ENCODE measurements at regions not wholly inside any gene's neighbourhood (a gene's known extent, or its start where the extent isn't known, plus 50 kb on each side); places are given as distances from the start of the nearest gene placed in this dataset.

DNA sequence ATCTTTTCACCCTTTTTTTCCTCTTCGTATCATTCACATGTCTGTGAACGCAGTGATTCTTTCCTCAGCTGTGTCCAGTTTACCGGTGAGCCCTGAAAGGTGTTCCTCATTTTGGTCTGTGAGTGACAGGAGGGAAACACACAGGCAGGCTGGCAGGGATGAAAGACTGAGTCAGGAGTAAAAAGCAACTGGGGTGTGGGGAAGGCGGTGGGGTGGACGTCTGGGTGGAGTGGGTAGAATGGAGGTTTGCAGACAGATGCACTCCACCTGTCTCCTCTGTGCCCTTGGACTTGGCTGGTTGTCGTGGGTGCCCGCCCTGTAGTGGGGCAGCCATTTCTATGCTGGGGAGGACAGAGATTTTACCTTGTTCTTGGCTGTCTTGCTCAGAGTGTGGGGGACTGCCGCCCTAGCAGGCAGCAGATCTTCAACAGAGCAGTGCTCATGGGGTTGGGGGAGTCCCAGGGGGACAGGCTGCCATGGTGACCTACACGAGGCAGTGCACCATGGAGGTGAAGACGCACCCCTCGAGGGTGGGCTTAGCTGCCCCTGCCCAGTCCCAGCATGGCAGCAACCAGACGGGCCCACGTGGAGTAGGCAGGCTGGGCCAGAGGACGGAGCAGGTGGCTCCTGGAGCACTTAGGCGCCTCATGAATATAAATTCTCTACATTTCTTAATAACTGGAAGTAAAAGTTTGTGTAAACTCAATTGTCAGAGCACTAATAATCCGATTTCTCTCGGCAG is 603.7 kb downstream of the TBC1D22A start:
- in situ Hi-C loops (cut with HindIII; ENCODE audit: low sequenced_read_pairs) = no loop called here
- TF ChIP-seq, protein P1, sequence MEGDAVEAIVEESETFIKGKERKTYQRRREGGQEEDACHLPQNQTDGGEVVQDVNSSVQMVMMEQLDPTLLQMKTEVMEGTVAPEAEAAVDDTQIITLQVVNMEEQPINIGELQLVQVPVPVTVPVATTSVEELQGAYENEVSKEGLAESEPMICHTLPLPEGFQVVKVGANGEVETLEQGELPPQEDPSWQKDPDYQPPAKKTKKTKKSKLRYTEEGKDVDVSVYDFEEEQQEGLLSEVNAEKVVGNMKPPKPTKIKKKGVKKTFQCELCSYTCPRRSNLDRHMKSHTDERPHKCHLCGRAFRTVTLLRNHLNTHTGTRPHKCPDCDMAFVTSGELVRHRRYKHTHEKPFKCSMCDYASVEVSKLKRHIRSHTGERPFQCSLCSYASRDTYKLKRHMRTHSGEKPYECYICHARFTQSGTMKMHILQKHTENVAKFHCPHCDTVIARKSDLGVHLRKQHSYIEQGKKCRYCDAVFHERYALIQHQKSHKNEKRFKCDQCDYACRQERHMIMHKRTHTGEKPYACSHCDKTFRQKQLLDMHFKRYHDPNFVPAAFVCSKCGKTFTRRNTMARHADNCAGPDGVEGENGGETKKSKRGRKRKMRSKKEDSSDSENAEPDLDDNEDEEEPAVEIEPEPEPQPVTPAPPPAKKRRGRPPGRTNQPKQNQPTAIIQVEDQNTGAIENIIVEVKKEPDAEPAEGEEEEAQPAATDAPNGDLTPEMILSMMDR (IDR thresholded peaks at IDR 0.05; ENCODE audit: low read depth, low read length, missing control alignments) = no peak
- DNase-seq (ENCODE audit: low read depth) = no peak
- no peak overlapping the region for H3K4me3 ChIP-seq (ENCODE audit: low read depth, low read length)

DNA sequence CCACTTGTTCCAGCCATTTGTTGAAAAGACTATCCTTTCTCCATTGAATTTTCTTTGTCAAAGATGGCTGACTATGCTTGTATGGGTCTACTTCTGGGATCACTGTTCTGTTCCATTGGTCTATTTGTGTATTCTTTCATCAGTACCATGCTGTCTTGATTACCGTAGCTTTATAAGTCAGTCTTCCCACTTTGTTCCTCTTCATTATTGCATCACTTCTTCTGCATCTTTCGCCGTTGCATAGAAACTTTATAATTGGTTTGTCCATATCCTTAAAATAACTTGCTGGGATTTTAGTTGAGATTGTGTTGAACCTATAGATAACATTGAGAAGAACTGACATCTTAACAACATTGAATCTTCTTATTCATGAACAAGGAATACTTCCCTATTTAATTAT is 598.8 kb downstream of the TBC1D22A start:
- H3K4me3 ChIP-seq (ENCODE audit: low read depth, low read length) = no peak overlapping the region
- no peak for DNase-seq (ENCODE audit: low read depth)
- TF ChIP-seq, protein P1 (IDR thresholded peaks at IDR 0.05; ENCODE audit: low read depth, low read length, missing control alignments) = no peak
- in situ Hi-C loops (cut with HindIII; ENCODE audit: low sequenced_read_pairs) = loop anchor here (5.0 kb wide), 1 partner anchor 104 kb away; no protein-coding TSS in a partner anchor

DNA sequence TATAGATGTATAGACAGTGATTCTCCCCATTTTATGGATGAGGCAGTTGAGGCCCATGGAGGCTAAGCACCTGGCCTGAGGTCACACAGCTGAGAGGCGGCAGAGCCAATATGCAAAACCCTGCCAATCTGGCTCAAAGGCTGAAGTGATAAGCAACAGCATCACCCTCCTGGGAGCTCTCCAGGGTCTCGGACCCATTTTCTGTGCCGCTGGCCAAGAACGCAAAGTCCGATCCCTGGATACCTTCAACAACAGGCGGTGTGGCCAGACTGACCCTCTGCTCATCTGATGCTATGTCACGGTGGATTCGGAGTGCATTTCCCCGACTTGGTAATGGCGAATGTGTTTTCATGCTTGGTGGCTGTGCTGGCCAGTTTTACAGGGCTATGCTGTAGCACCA is 595.0 kb downstream of the TBC1D22A start:
- TF ChIP-seq, protein P1 (IDR thresholded peaks at IDR 0.05; ENCODE audit: low read depth, low read length, missing control alignments) = no peak
- DNase-seq (ENCODE audit: low read depth) = no peak
- no peak overlapping the region for H3K4me3 ChIP-seq (ENCODE audit: low read depth, low read length)
- in situ Hi-C loops (cut with HindIII; ENCODE audit: low sequenced_read_pairs) = no loop called here

DNA sequence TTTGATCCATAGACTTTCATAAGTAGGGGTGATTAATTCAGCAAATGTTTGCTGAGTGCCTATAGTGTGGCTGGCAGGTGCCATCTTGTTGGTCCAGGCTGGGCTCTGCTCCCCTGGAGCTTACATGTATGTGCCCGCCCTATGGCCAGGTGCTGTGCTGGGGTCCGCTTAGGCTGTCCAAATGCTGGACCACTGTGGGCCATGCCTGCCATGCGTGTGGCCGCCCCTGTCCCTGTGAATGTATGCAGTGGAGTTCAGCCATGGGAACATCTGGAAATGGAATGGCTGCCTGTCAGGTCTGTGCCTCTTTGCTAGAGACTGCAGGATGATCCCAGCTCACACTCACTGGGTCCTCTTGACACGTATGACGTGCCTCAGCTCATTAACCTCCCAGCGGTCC is 594.6 kb downstream of the TBC1D22A start:
- TF ChIP-seq, protein P1 (IDR thresholded peaks at IDR 0.05; ENCODE audit: low read depth, low read length, missing control alignments) = no peak
- DNase-seq (ENCODE audit: low read depth) = no peak
- in situ Hi-C loops (cut with HindIII; ENCODE audit: low sequenced_read_pairs) = no loop called here

DNA sequence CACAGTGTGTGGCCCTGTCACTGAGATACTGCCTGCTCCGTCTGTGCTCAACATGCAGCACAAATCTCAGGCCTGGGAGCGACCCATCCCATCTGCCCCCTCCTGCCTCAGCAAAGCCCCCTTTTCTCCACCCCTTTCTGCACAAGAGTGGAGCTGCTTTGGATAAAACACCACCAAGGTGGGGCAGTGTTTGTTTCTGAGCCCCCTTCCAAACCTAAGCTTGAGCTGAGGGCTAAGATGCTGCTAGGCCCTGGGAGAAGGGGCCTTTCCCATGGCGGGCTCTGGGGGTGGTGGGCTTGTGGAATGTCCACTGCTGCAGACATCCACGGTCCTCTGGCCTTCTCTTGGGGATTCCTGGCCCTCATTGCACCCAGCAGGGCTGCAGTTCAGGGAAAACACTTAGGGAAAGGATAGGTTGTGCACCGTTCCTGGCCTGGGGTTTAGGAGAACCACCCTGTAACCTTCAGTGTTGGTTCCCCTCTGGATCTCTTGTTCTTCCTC is 594.1 kb downstream of the TBC1D22A start:
- H3K4me3 ChIP-seq (ENCODE audit: low read depth, low read length) = no peak overlapping the region
- in situ Hi-C loops (cut with HindIII; ENCODE audit: low sequenced_read_pairs) = no loop called here
- DNase-seq (ENCODE audit: low read depth) = no peak
- TF ChIP-seq, protein P1 (IDR thresholded peaks at IDR 0.05; ENCODE audit: low read depth, low read length, missing control alignments) = no peak

More for the DNA sequence above, 594.6 kb downstream of the TBC1D22A start:
- no peak overlapping the region for H3K4me3 ChIP-seq (ENCODE audit: low read depth, low read length)

DNA sequence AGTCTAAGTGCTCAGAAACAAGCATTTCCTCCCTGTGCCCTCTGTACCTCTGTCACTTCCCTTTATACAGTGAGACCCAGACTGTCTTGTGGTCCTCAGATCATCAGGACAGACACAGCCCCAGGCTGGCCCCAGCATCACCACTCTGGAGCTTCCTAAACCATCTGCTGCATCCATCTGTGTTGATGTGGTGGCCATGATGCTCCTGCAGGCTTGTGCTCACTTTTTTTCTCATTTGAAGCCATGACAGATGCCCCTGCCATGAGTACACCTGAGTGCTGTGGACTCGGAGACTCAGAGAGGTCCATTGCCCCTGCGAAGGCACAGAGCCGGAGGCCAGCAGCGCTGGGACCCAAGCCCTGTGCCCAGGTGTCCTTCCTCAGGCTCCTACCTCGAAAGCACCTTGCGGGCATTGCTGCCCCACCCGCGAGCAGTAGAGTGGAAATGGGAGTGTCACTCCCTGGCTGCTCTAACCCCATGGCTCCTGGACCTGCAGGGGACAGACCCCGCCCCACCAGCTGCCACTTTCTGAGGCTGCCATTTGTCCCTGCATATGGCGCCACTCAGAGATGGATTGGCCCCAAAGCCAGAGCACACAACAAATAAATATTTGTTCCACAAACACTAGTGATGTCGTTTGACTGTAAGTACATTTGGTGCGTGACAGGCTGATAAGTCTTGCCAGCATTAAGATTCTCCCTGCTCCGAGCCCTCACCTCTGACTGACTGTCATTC is 593.5 kb downstream of the TBC1D22A start:
- in situ Hi-C loops (cut with HindIII; ENCODE audit: low sequenced_read_pairs) = no loop called here

More for the DNA sequence above, 593.5 kb downstream of the TBC1D22A start:
- DNase-seq (ENCODE audit: low read depth) = no peak
- TF ChIP-seq, protein P1 (IDR thresholded peaks at IDR 0.05; ENCODE audit: low read depth, low read length, missing control alignments) = no peak
- no peak overlapping the region for H3K4me3 ChIP-seq (ENCODE audit: low read depth, low read length)
